Fibroblast of villous mesenchyme (primary cell): ENCODE measurements at regions not wholly inside any gene's neighbourhood (a gene's known extent, or its start where the extent isn't known, plus 50 kb on each side); places are given as distances from the start of the nearest gene placed in this dataset.

Source experiments
- DNase-seq: peaks from one replicate; pipeline ENCODE4 v3.0.0-alpha.2; 2010; ENCODE audit warnings: low read depth
- H3K4me3 ChIP-seq: 2 replicates; pipeline ENCODE4 v1.5.1; 2011; ENCODE audit warnings: low read depth, mild to moderate bottlenecking, low read length
- TF ChIP-seq, protein P1 (sequence below): IDR thresholded peaks from 2 replicates; pipeline ENCODE4 v1.5.1; 2012; ENCODE audit warnings: low read depth, mild to moderate bottlenecking, low read length; ENCODE audit not compliant: insufficient read depth

DNA sequence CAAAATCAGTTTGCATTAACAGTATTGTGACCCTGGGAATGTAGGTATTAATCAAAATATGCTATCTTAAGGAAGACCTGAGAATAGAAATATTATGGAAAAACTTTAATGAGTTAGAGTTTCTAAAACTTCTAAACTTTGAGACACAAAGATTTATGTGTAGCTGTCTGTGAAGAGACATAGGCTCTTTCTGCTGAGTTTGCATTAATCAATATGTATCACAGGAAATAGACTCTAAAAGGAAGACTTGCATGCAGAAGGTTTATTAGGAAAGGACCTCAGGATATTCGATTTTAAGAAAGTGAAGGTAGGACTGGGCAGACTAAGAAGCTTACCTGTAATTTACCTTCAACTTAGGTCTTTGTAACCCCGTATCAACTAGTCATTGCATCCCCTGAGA lies 494.8 kb upstream of the NRXN1 start:
- no peak overlapping the region for H3K4me3 ChIP-seq
- TF ChIP-seq, protein P1, sequence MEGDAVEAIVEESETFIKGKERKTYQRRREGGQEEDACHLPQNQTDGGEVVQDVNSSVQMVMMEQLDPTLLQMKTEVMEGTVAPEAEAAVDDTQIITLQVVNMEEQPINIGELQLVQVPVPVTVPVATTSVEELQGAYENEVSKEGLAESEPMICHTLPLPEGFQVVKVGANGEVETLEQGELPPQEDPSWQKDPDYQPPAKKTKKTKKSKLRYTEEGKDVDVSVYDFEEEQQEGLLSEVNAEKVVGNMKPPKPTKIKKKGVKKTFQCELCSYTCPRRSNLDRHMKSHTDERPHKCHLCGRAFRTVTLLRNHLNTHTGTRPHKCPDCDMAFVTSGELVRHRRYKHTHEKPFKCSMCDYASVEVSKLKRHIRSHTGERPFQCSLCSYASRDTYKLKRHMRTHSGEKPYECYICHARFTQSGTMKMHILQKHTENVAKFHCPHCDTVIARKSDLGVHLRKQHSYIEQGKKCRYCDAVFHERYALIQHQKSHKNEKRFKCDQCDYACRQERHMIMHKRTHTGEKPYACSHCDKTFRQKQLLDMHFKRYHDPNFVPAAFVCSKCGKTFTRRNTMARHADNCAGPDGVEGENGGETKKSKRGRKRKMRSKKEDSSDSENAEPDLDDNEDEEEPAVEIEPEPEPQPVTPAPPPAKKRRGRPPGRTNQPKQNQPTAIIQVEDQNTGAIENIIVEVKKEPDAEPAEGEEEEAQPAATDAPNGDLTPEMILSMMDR, result no peak
- DNase-seq, result no peak

DNA sequence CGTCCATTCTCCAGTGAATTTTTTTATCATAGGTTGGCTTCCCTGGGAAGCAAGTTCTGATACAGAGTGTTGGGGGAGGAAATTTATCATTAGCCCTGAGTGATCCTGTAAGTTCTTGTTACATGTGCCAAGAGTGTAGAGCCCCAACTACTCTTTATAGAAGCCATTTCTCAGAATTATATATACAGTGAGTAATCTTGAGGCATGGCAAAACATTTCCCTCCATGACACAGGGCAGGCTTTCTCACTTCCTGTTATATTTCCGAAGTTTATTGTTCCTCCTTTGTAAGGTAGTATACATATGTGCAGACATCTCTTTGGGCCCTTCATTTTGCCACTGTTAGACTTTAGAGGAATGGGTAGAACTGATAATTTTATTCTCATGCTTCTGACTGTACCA lies 484.7 kb upstream of the NRXN1 start:
- H3K4me3 ChIP-seq, result no peak overlapping the region
- DNase-seq, result no peak
- TF ChIP-seq, protein P1, result no peak

DNA sequence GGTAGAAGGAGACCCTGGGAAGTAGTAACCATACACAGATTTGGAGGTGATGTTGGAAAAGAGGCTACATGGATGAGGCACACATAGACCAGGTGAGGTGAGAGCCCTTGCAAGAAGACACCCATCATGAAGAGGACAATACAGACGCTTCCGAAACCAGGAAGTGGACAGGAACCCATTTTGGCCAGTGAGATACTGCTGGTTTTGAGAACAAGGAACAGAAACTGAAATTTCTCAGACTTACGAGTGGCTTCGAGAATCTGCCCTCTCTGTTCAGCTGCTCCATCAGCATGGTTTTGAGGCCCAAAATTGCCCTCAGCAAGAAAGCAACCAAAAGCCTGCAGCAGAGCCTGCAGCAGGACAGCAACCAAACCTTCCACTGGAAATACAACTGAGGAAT lies 479.1 kb upstream of the NRXN1 start:
- no peak for DNase-seq
- H3K4me3 ChIP-seq, result no peak overlapping the region
- TF ChIP-seq, protein P1, result no peak

DNA sequence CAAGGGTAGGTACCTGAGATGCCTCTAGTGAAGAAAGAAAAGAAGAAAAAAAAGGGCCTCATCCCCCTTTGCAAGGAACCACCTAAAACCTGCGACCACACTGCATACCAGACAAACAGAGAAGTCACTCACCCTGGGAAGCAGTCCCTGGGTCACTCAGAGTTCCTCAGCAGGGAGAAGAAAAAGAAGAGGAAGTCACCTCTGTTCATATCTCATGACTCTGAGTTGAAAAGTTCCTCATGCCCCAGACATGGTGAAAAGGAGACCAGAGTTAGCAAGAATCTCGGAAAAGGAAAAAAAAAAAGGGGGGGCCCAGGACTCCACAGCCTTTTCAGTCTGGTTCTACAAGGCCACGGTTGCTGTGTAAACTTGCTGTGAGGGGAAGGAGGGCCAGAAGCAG lies 478.4 kb upstream of the NRXN1 start:
- TF ChIP-seq, protein P1, result no peak
- no peak overlapping the region for H3K4me3 ChIP-seq
- DNase-seq, result no peak

DNA sequence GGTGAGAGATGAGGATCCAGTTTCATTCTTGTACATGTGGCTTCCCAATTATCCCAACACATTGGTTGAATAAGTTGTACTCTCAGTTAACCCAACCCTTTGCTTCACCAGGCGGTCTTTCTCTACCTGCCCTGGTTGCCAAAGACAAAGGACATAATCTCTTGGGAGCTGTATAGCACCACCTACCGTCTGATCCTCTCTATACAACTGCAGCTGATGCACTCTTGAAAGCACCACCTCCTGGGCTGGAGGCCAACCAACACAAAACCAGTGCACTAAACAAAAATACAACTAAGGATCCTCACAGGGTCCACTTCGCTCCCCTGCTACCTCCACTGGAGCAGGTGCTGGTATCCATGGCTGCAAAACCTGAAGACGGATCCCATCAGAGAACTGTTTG lies 473.6 kb upstream of the NRXN1 start:
- DNase-seq, result no peak
- TF ChIP-seq, protein P1, result no peak
- no peak overlapping the region for H3K4me3 ChIP-seq

DNA sequence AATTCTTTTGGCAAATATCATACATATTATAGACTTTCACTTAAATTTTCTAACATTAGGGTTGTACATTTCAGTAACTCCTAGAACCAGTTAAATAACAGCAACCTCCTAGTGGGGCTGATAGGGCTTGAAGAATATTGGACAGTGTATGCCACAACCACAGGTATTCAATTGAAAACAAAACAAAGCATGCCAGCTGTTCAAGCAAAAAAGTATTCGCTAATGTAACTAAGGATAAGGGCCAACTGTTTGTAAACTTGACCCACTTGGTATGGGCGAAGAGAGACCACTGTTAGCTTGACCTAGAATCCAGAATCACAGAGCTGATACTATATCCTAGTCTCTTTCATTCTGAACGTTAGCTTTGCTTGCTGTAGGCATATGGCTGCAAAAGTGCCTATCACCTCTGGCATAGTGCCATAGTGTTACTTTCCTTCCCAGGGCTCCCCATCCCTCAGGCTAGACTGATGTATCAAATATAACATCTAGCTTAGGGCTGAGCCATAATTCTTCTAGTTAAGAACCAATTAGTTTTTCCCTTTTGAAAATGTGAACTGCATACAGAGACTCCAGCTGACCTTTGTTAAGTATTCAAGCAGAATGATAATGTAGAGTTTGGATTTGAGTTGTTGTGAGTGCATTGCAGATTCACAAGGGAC lies 458.8 kb upstream of the NRXN1 start:
- no peak overlapping the region for H3K4me3 ChIP-seq
- no peak for DNase-seq
- TF ChIP-seq, protein P1, result no peak

DNA sequence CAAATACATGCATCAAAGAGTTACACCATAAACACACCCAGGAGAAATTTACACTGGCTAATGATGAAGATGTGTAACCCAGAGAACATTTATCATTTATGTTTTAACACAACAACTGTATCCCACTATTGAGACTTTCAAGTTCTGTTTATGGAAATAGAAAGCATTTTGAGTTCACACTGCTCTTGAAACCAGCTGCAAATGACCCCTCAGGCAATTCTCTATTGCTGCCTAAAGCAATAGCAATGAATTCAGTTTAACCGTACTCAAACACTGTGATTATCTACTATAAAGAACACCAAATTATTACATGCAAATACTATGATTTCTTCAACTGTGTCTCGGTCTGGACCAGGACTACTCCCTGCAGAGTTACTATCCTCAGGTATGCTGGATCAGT lies 452.7 kb upstream of the NRXN1 start:
- no peak for DNase-seq
- TF ChIP-seq, protein P1, result no peak
- no peak overlapping the region for H3K4me3 ChIP-seq
